ENCODE measurements at regions not wholly inside any gene's neighbourhood (a gene's known extent, or its start where the extent isn't known, plus 50 kb on each side); places are given as distances from the start of the nearest gene placed in this dataset.

GRCh38 chr13:80603351-80603750 is 262.4 kb upstream of the SPRY2 start:
- TF ChIP-seq CTCF (IDR thresholded peaks at IDR 0.05) (no peak), POLR2A (IDR thresholded peaks at IDR 0.05) (no peak), EP300 (IDR thresholded peaks at IDR 0.05) (no peak), POLR2AphosphoS5 (IDR thresholded peaks at IDR 0.05) (no peak)

Data from upper lobe of left lung (tissue), 4 donors.